ENCODE measurements at regions not wholly inside any gene's neighbourhood (a gene's known extent, or its start where the extent isn't known, plus 50 kb on each side); places are given as distances from the start of the nearest gene placed in this dataset.

GRCh38 chrX:125132274-125132673 is 187.4 kb upstream of the TEX13C start:
- no peaks in the 10 kb centered on the region for H4K20me1 ChIP-seq (ENCODE audit: control insufficient read depth, extremely low read depth, insufficient read depth, low read length)
- H3K4me2 ChIP-seq (ENCODE audit: extremely low read depth, insufficient read depth, low read length) = no peak overlapping the region
- no peak overlapping the region for H3K9ac ChIP-seq (ENCODE audit: insufficient read depth, low read length)
- H3K27me3 ChIP-seq (ENCODE audit: control insufficient read depth, insufficient read depth, low read length) = no peaks in the 10 kb centered on the region
- no peaks in the 10 kb centered on the region for H3K79me2 ChIP-seq (ENCODE audit: control insufficient read depth, insufficient read depth, low read length)
- H3K36me3 ChIP-seq (ENCODE audit: control insufficient read depth, insufficient read depth, low read length) = no peaks in the 10 kb centered on the region
- no peaks in the 10 kb centered on the region for H3K4me1 ChIP-seq (ENCODE audit: control insufficient read depth, extremely low read depth, insufficient read depth, low read length)
- no peaks in the 10 kb centered on the region for H3K9me3 ChIP-seq (ENCODE audit: control insufficient read depth, insufficient read depth, low read depth, low read length)
- H2AFZ ChIP-seq (ENCODE audit: low read length) = no peak overlapping the region
- H3K27ac ChIP-seq (ENCODE audit: insufficient read depth, low read length) = no peak overlapping the region
- no peak for DNase-seq (ENCODE audit: low read depth in 2 of 2)
- TF ChIP-seq CTCF (conservative IDR thresholded peaks at IDR 0.05 in 1 of 2, IDR thresholded peaks at IDR 0.05 in 1 of 2; ENCODE audit: low read depth in 1 of 2, low read length in 2 of 2) = peak in 1 of 2 donors; percentile 33
- TF ChIP-seq EZH2 (IDR thresholded peaks at IDR 0.05; ENCODE audit: low read length, missing control alignments) = no peak
- no peak overlapping the region for H3K4me3 ChIP-seq (replicated peaks in 1 of 4; ENCODE audit: control extremely low read depth in 1 of 4, insufficient read depth in 1 of 4, low read depth in 3 of 4, low read length in 4 of 4)

GRCh38 chrX:125137521-125137920 is 182.2 kb upstream of the TEX13C start:
- Histone ChIP-seq H3K4me2 (ENCODE audit: extremely low read depth, insufficient read depth, low read length) (no peak overlapping the region), H2AFZ (ENCODE audit: low read length) (no peak overlapping the region), H3K4me3 (replicated peaks in 1 of 4; ENCODE audit: control extremely low read depth in 1 of 4, insufficient read depth in 1 of 4, low read depth in 3 of 4, low read length in 4 of 4) (no peak overlapping the region), H3K9ac (ENCODE audit: insufficient read depth, low read length) (no peak overlapping the region), H4K20me1 (ENCODE audit: control insufficient read depth, extremely low read depth, insufficient read depth, low read length) (no peaks in the 10 kb centered on the region), H3K27me3 (ENCODE audit: control insufficient read depth, insufficient read depth, low read length) (no peaks in the 10 kb centered on the region), H3K27ac (ENCODE audit: insufficient read depth, low read length) (no peak overlapping the region), H3K36me3 (ENCODE audit: control insufficient read depth, insufficient read depth, low read length) (no peaks in the 10 kb centered on the region), H3K4me1 (ENCODE audit: control insufficient read depth, extremely low read depth, insufficient read depth, low read length) (no peaks in the 10 kb centered on the region), H3K79me2 (ENCODE audit: control insufficient read depth, insufficient read depth, low read length) (no peaks in the 10 kb centered on the region), H3K9me3 (ENCODE audit: control insufficient read depth, insufficient read depth, low read depth, low read length) (no peaks in the 10 kb centered on the region)
- DNase-seq (ENCODE audit: low read depth in 2 of 2) = no peak
- no peak for TF ChIP-seq EZH2 (IDR thresholded peaks at IDR 0.05; ENCODE audit: low read length, missing control alignments)
- no peak for TF ChIP-seq CTCF (conservative IDR thresholded peaks at IDR 0.05 in 1 of 2, IDR thresholded peaks at IDR 0.05 in 1 of 2; ENCODE audit: low read depth in 1 of 2, low read length in 2 of 2)

GRCh38 chrX:125150231-125150630 is 169.4 kb upstream of the TEX13C start:
- H2AFZ ChIP-seq (ENCODE audit: low read length) = no peak overlapping the region
- H4K20me1 ChIP-seq (ENCODE audit: control insufficient read depth, extremely low read depth, insufficient read depth, low read length) = no peaks in the 10 kb centered on the region
- no peaks in the 10 kb centered on the region for H3K9me3 ChIP-seq (ENCODE audit: control insufficient read depth, insufficient read depth, low read depth, low read length)
- no peaks in the 10 kb centered on the region for H3K36me3 ChIP-seq (ENCODE audit: control insufficient read depth, insufficient read depth, low read length)
- H3K9ac ChIP-seq (ENCODE audit: insufficient read depth, low read length) = no peak overlapping the region
- no peaks in the 10 kb centered on the region for H3K79me2 ChIP-seq (ENCODE audit: control insufficient read depth, insufficient read depth, low read length)
- H3K27ac ChIP-seq (ENCODE audit: insufficient read depth, low read length) = no peak overlapping the region
- no peaks in the 10 kb centered on the region for H3K27me3 ChIP-seq (ENCODE audit: control insufficient read depth, insufficient read depth, low read length)
- no peak overlapping the region for H3K4me3 ChIP-seq (replicated peaks in 1 of 4; ENCODE audit: control extremely low read depth in 1 of 4, insufficient read depth in 1 of 4, low read depth in 3 of 4, low read length in 4 of 4)
- no peak overlapping the region for H3K4me2 ChIP-seq (ENCODE audit: extremely low read depth, insufficient read depth, low read length)
- DNase-seq (ENCODE audit: low read depth in 2 of 2) = peak in 1 of 2 donors; percentile 2
- TF ChIP-seq EZH2 (IDR thresholded peaks at IDR 0.05; ENCODE audit: low read length, missing control alignments) (no peak), CTCF (conservative IDR thresholded peaks at IDR 0.05 in 1 of 2, IDR thresholded peaks at IDR 0.05 in 1 of 2; ENCODE audit: low read depth in 1 of 2, low read length in 2 of 2) (no peak)
- no peaks in the 10 kb centered on the region for H3K4me1 ChIP-seq (ENCODE audit: control insufficient read depth, extremely low read depth, insufficient read depth, low read length)

Data from fibroblast of lung (primary cell).